ENCODE measurements at regions not wholly inside any gene's neighbourhood (a gene's known extent, or its start where the extent isn't known, plus 50 kb on each side); places are given as distances from the start of the nearest gene placed in this dataset.

DNA sequence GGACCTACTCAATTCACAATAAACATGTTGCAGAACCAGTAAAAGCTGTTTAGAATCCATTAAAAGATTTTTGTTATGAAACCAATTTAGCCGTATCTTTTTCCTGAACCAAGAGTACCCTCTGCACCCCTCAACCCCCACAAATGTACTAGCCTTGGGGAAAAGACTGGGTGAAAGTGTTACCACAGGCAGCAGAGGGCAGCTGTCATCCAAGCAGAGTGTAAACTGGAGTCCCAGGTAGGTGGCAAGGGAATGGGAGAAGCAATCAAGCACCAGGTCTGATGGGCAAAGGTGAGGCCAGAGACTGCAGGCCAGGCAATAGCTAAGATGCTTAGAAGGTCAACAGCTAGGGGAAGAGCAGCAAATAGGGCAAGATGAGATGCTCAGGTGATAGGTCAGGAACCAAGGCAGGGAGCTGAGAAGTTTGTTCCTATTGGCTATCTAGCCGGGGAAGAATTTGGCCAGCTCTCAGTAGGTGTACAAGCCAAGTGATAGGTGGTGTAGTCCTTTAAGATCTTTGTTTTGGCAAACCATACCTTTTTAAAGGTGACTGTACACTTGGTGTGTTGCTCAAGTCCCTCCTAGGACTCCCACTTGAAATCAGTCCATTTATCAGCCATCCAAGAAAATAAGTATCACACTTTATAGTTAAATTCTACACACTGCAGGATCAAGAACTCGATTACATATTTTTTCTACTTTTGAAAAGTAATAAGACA is 77.8 kb upstream of the CCDC112 start:
- TF ChIP-seq, protein P1, sequence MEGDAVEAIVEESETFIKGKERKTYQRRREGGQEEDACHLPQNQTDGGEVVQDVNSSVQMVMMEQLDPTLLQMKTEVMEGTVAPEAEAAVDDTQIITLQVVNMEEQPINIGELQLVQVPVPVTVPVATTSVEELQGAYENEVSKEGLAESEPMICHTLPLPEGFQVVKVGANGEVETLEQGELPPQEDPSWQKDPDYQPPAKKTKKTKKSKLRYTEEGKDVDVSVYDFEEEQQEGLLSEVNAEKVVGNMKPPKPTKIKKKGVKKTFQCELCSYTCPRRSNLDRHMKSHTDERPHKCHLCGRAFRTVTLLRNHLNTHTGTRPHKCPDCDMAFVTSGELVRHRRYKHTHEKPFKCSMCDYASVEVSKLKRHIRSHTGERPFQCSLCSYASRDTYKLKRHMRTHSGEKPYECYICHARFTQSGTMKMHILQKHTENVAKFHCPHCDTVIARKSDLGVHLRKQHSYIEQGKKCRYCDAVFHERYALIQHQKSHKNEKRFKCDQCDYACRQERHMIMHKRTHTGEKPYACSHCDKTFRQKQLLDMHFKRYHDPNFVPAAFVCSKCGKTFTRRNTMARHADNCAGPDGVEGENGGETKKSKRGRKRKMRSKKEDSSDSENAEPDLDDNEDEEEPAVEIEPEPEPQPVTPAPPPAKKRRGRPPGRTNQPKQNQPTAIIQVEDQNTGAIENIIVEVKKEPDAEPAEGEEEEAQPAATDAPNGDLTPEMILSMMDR (IDR thresholded peaks at IDR 0.05 in 4 of 5, conservative IDR thresholded peaks at IDR 0.05 in 1 of 5) = peak in 1 of 5 experiments; percentile 14
- TF ChIP-seq POLR2A (IDR thresholded peaks at IDR 0.05) = no peak
